ENCODE measurements at regions not wholly inside any gene's neighbourhood (a gene's known extent, or its start where the extent isn't known, plus 50 kb on each side); places are given as distances from the start of the nearest gene placed in this dataset.

GRCh38 chr5:121741156-121741555, 110.5 kb upstream of the FTMT start:
- no peak for DNase-seq (ENCODE audit: low spot score)

- no peak for DNase-seq (ENCODE audit: low spot score)
Measured at GRCh38 chr5:121744577-121744976, 107.1 kb upstream of the FTMT start.

GRCh38 chr5:121745407-121745806, 106.3 kb upstream of the FTMT start:
- DNase-seq (ENCODE audit: low spot score): no peak

GRCh38 chr5:121746763-121747162, 104.9 kb upstream of the FTMT start:
- DNase-seq (ENCODE audit: low spot score): no peak

GRCh38 chr5:121748686-121749085, 103.0 kb upstream of the FTMT start:
- DNase-seq (ENCODE audit: low spot score): no peak

- DNase-seq (ENCODE audit: low spot score): no peak
Measured at GRCh38 chr5:121752149-121752548, 99.5 kb upstream of the FTMT start.

GRCh38 chr5:121755266-121755665, 96.4 kb upstream of the FTMT start:
- DNase-seq (ENCODE audit: low spot score): no peak

GRCh38 chr5:121757753-121758152, 93.9 kb upstream of the FTMT start:
- no peak for DNase-seq (ENCODE audit: low spot score)

GRCh38 chr5:121758615-121759014, 93.1 kb upstream of the FTMT start:
- no peak for DNase-seq (ENCODE audit: low spot score)

GRCh38 chr5:121762426-121762825, 89.3 kb upstream of the FTMT start:
- no peak for DNase-seq (ENCODE audit: low spot score)

- DNase-seq (ENCODE audit: low spot score): no peak
Measured at GRCh38 chr5:121763665-121764064, 88.0 kb upstream of the FTMT start.

- DNase-seq (ENCODE audit: low spot score): no peak
Measured at GRCh38 chr5:121780406-121780805, 71.3 kb upstream of the FTMT start.

- no peak for DNase-seq (ENCODE audit: low spot score)
Measured at GRCh38 chr5:121783700-121784099, 68.0 kb upstream of the FTMT start.

GRCh38 chr5:121793791-121794190, 57.9 kb upstream of the FTMT start:
- DNase-seq (ENCODE audit: low spot score): no peak

- DNase-seq (ENCODE audit: low spot score): no peak
Measured at GRCh38 chr5:121795511-121795910, 56.2 kb upstream of the FTMT start.

- DNase-seq (ENCODE audit: low spot score): no peak
Measured at GRCh38 chr5:121797681-121798518, 53.8 kb upstream of the FTMT start.
